H1 (cell line): ENCODE measurements at regions not wholly inside any gene's neighbourhood (a gene's known extent, or its start where the extent isn't known, plus 50 kb on each side); places are given as distances from the start of the nearest gene placed in this dataset.

ENCODE experiments used
- CTCF ChIA-PET: fragments of 300-600 bp; sonication (Branson Sonifier 250); formaldehyde crosslinking; loops from one replicate; lab custom pipeline; 2021; ENCODE audit not compliant: partially characterized antibody; lab: Charles Lee
- POLR2A ChIA-PET: fragments of 300-600 bp; sonication (Branson Sonifier 250); formaldehyde crosslinking; loops from one replicate; lab custom pipeline; 2021; ENCODE audit warnings: inconsistent platforms; ENCODE audit not compliant: partially characterized antibody; lab: Charles Lee
- DNase-seq, 2 experiments: peaks; one replicate each; pipeline versions ENCODE4 v3.0.0 to v3.0.0-alpha.2; 2010 to 2022; ENCODE audit warnings: low spot score in 2 of 2, low read depth in 1 of 2, mixed read lengths in 1 of 2
- FAIRE-seq: peaks from 2 replicates; lab custom pipeline; 2011; peaks lifted over from hg19 to GRCh38; lab: Jason Lieb, UNC
- H2AFZ ChIP-seq: 2 replicates; pipeline ENCODE4 v1.8.1; 2012; ENCODE audit warnings: low read length, inconsistent platforms
- H2AK5ac ChIP-seq: 2 replicates; pipeline ENCODE4 v1.6.1; 2013; ENCODE audit warnings: low read depth, low read length
- H2BK120ac ChIP-seq: replicated peaks from 2 replicates; pipeline ENCODE3; 2013; ENCODE audit warnings: low read depth, low read length, inconsistent platforms
- H2BK12ac ChIP-seq: 2 replicates; pipeline ENCODE4 v1.6.1; 2013; ENCODE audit warnings: low read depth, low read length
- H2BK15ac ChIP-seq: 2 replicates; pipeline ENCODE4 v1.6.1; 2013; ENCODE audit warnings: low read length
- H2BK20ac ChIP-seq: 2 replicates; pipeline ENCODE4 v1.6.1; 2013; ENCODE audit warnings: low read length
- H2BK5ac ChIP-seq: 2 replicates; pipeline ENCODE4 v1.6.1; 2013; ENCODE audit warnings: low read depth, low read length
- H3K14ac ChIP-seq: 2 replicates; pipeline ENCODE4 v1.6.1; 2013; ENCODE audit warnings: inconsistent platforms; ENCODE audit not compliant: insufficient read length
- H3K18ac ChIP-seq: 2 replicates; pipeline ENCODE4 v1.6.1; 2013; ENCODE audit warnings: low read length; ENCODE audit errors: extremely low read depth
- H3K23ac ChIP-seq: 2 replicates; pipeline ENCODE4 v1.6.1; 2013; ENCODE audit warnings: inconsistent platforms; ENCODE audit not compliant: insufficient read length
- H3K23me2 ChIP-seq: 2 replicates; pipeline ENCODE4 v1.6.1; 2013; ENCODE audit warnings: low read depth, low read length
- H3K27ac ChIP-seq: 2 replicates; pipeline ENCODE4 v1.6.1; 2011; ENCODE audit warnings: low read depth, low read length, inconsistent platforms
- H3K27me3 ChIP-seq, 4 experiments: replicated peaks in 1 of 4; 1 replicate in 1 of 4; 2 replicates in 3 of 4; pipeline versions ENCODE4 v1.6.1 to v1.8.1; 2011 to 2013; ENCODE audit warnings: low read length in 3 of 4, mild to moderate bottlenecking in 3 of 4, inconsistent platforms in 2 of 4, mixed read lengths in 2 of 4, moderate library complexity in 1 of 4; ENCODE audit not compliant: control insufficient read depth in 3 of 4, insufficient read depth in 3 of 4; ENCODE audit errors: extremely low read depth in 1 of 4
- H3K36me3 ChIP-seq, 4 experiments: 2 replicates each; pipeline versions ENCODE4 v1.6.1 to v1.8.1; 2011 to 2013; ENCODE audit warnings: mild to moderate bottlenecking in 4 of 4, low read length in 3 of 4, moderate library complexity in 2 of 4, control low read depth in 1 of 4, inconsistent platforms in 1 of 4; ENCODE audit not compliant: insufficient read depth in 4 of 4, control insufficient read depth in 2 of 4
- H3K4ac ChIP-seq: replicated peaks from 2 replicates; pipeline ENCODE3; 2013; ENCODE audit warnings: low read length, low read depth, mixed read lengths, inconsistent platforms; ENCODE audit not compliant: insufficient read length
- H3K4me1 ChIP-seq, 4 experiments: replicated peaks in 1 of 4; 1 replicate in 1 of 4; 2 replicates in 3 of 4; pipeline versions ENCODE4 v1.6.1 to v1.8.1; 2011 to 2013; ENCODE audit warnings: low read length in 3 of 4, inconsistent platforms in 2 of 4, mixed read lengths in 1 of 4; ENCODE audit not compliant: insufficient read depth in 4 of 4, control insufficient read depth in 3 of 4
- H3K4me2 ChIP-seq, 2 experiments: 2 replicates each; pipeline versions ENCODE4 v1.6.1 to v1.8.1; 2011 to 2013; ENCODE audit warnings: low read depth in 2 of 2, low read length in 2 of 2, control low read depth in 1 of 2, inconsistent platforms in 1 of 2, mild to moderate bottlenecking in 1 of 2; ENCODE audit not compliant: insufficient read depth in 1 of 2
- H3K4me3 ChIP-seq, 4 experiments: fragments of 200-600, 300-600 bp in 1 of 4; sonication (generic), shearing (Covaris generic), sonication (Bioruptor Twin) in 1 of 4; 2 replicates each; pipeline versions ENCODE4 v1.5.1 to v1.8.1; 2011 to 2016; ENCODE audit warnings: low read length in 4 of 4, low read depth in 3 of 4, control low read depth in 2 of 4, inconsistent platforms in 2 of 4, mild to moderate bottlenecking in 2 of 4, mixed read lengths in 1 of 4, moderate library complexity in 1 of 4; ENCODE audit not compliant: insufficient read depth in 2 of 4; ENCODE audit errors: extremely low read depth in 1 of 4
- H3K56ac ChIP-seq: replicated peaks from 2 replicates; pipeline ENCODE3; 2013; ENCODE audit warnings: low read depth, mild to moderate bottlenecking, mixed read lengths, low read length, inconsistent platforms; ENCODE audit not compliant: insufficient read length
- H3K79me1 ChIP-seq: 2 replicates; pipeline ENCODE4 v1.6.1; 2013; ENCODE audit warnings: low read depth, low read length, control low read depth
- H3K79me2 ChIP-seq, 2 experiments: 2 replicates each; pipeline versions ENCODE4 v1.6.1 to v1.8.1; 2012 to 2013; ENCODE audit warnings: low read length in 2 of 2, mild to moderate bottlenecking in 2 of 2, inconsistent platforms in 1 of 2; ENCODE audit not compliant: insufficient read depth in 2 of 2, control insufficient read depth in 1 of 2
- H3K9ac ChIP-seq, 4 experiments: replicated peaks in 1 of 4; 1 replicate in 1 of 4; 2 replicates in 3 of 4; pipeline versions ENCODE4 v1.6.1 to v1.8.1; 2011 to 2013; ENCODE audit warnings: low read depth in 3 of 4, low read length in 3 of 4, control low read depth in 2 of 4, mild to moderate bottlenecking in 2 of 4, moderate library complexity in 2 of 4, inconsistent platforms in 1 of 4; ENCODE audit errors: extremely low read depth in 1 of 4
- H3K9me3 ChIP-seq, 2 experiments: 2 replicates each; pipeline versions ENCODE4 v1.6.1 to v1.8.1; 2012 to 2013; ENCODE audit warnings: mild to moderate bottlenecking in 2 of 2, moderate library complexity in 2 of 2, control low read depth in 1 of 2, inconsistent platforms in 1 of 2, low read depth in 1 of 2, low read length in 1 of 2, mixed read lengths in 1 of 2; ENCODE audit not compliant: insufficient read depth in 2 of 2
- H4K20me1 ChIP-seq, 2 experiments: replicated peaks in 1 of 2; 2 replicates each; pipeline versions ENCODE3 to v1.8.1; 2011 to 2013; ENCODE audit warnings: inconsistent platforms in 2 of 2, low read length in 2 of 2, mild to moderate bottlenecking in 1 of 2; ENCODE audit not compliant: insufficient read depth in 2 of 2, control insufficient read depth in 1 of 2
- H4K5ac ChIP-seq: 2 replicates; pipeline ENCODE4 v1.6.1; 2013; ENCODE audit warnings: low read length, low read depth, mixed read lengths, inconsistent platforms; ENCODE audit not compliant: insufficient read length
- H4K8ac ChIP-seq: 2 replicates; pipeline ENCODE4 v1.8.0; 2013; ENCODE audit warnings: mild to moderate bottlenecking, moderate library complexity, low read length, inconsistent platforms; ENCODE audit not compliant: insufficient read depth; ENCODE audit errors: extremely low read depth
- H4K91ac ChIP-seq: replicated peaks from 2 replicates; pipeline ENCODE3; 2013; ENCODE audit warnings: low read length, mixed read lengths, inconsistent platforms; ENCODE audit not compliant: insufficient read length
- KDM1A ChIP-seq: fragments of 200-600, 300-600 bp; sonication (generic); IDR thresholded peaks from 2 replicates; pipeline ENCODE4 v1.7.1; 2016; ENCODE audit warnings: mild to moderate bottlenecking, low read length, borderline replicate concordance
- KDM4A ChIP-seq: IDR thresholded peaks from one replicate; pipeline ENCODE4 v1.7.1; 2012; ENCODE audit warnings: low read depth, mild to moderate bottlenecking, moderate library complexity, low read length, inconsistent platforms; ENCODE audit not compliant: severe bottlenecking
- RNF2 ChIP-seq: fragments of 200-900, 300-1000 bp; sonication (generic); IDR thresholded peaks from 2 replicates; pipeline ENCODE4 v1.7.1; 2016; ENCODE audit warnings: borderline replicate concordance, low read depth, mild to moderate bottlenecking, antibody characterized with exemption, low read length; ENCODE audit not compliant: poor library complexity, severe bottlenecking; ENCODE audit errors: missing control alignments
- TAF7 ChIP-seq: optimal IDR thresholded peaks from 2 replicates; pipeline ENCODE3; 2011; ENCODE audit warnings: low read depth, mild to moderate bottlenecking, inconsistent platforms, low read length, moderate library complexity, borderline replicate concordance
- TBP ChIP-seq: IDR thresholded peaks from 2 replicates; pipeline ENCODE4 v1.6.1; 2011; ENCODE audit warnings: low read depth, low read length, improper control_type of control experiment
- WGBS, 2 experiments: shearing (Covaris generic) in 1 of 2; methylation state at CpG; one replicate each; pipeline versions ENCODE4 v1.1.6 to v1.1.7; 2013 to 2015; ENCODE audit warnings: low lambda C conversion rate in 2 of 2, mixed read lengths in 2 of 2, inconsistent platforms in 1 of 2, low coverage in 1 of 2, missing lambda C conversion rate in 1 of 2; ENCODE audit not compliant: insufficient replicate concordance in 2 of 2, insufficient coverage in 1 of 2, insufficient read length in 1 of 2; ENCODE audit errors: extremely low coverage in 1 of 2, missing lambda C conversion rate in 1 of 2; 5-methylcytosine and 5-hydroxymethylcytosine counted together

- no peak for FAIRE-seq
- no peaks in the 10 kb centered on the region for H3K36me3 ChIP-seq
- no peak overlapping the region for H3K9ac ChIP-seq
- no peak overlapping the region for H3K56ac ChIP-seq
- no peak overlapping the region for H3K27ac ChIP-seq
- H2BK5ac ChIP-seq: no peak overlapping the region
- H4K91ac ChIP-seq: no peak overlapping the region
- no peaks in the 10 kb centered on the region for H3K4me1 ChIP-seq
- no peaks in the 10 kb centered on the region for H4K20me1 ChIP-seq
- H3K4me3 ChIP-seq: no peak overlapping the region
- H3K79me2 ChIP-seq: no peaks in the 10 kb centered on the region
- no peaks in the 10 kb centered on the region for H3K23me2 ChIP-seq
- H2AFZ ChIP-seq: no peak overlapping the region
- H2BK15ac ChIP-seq: no peak overlapping the region
- H2BK12ac ChIP-seq: no peak overlapping the region
- 75% methylated on average over 6 of the region's 6 CpGs; no CpG with 5 or more reads in 1 of the 2 experiments for WGBS, 2 experiments
- H4K5ac ChIP-seq: no peak overlapping the region
- no peak overlapping the region for H2BK120ac ChIP-seq
- no peak overlapping the region for H2AK5ac ChIP-seq
- no peak overlapping the region for H4K8ac ChIP-seq
- no peak overlapping the region for H3K23ac ChIP-seq
- POLR2A ChIA-PET: no interaction called here
- H3K27me3 ChIP-seq: no peaks in the 10 kb centered on the region
- no peak overlapping the region for H3K14ac ChIP-seq
- no peak overlapping the region for H3K4me2 ChIP-seq
- H2BK20ac ChIP-seq: no peak overlapping the region
- H3K4ac ChIP-seq: no peak overlapping the region
- H3K9me3 ChIP-seq: peaks cover 30 to 43% of the 10 kb centered on the region in 2 experiments
- H3K18ac ChIP-seq: no peak overlapping the region
- CTCF ChIA-PET: no interaction called here
- DNase-seq: no peak
- H3K79me1 ChIP-seq: no peaks in the 10 kb centered on the region
- TF ChIP-seq TBP (no peak), RNF2 (no peak), KDM4A (no peak), KDM1A (no peak), TAF7 (no peak)
Observed at GRCh38 chr6:168721571-168721970, 280.6 kb downstream of the SMOC2 start.
